HEK293T (cell line): ENCODE measurements at regions not wholly inside any gene's neighbourhood (a gene's known extent, or its start where the extent isn't known, plus 50 kb on each side); places are given as distances from the start of the nearest gene placed in this dataset.

Source experiments
- ARNT ChIP-seq: fragments of 450-650 bp; IDR thresholded peaks from 2 replicates; pipeline ENCODE4 v1.6.1; 2017; ENCODE audit warnings: mild to moderate bottlenecking
- BHLHE40 ChIP-seq: fragments of 450-650 bp; IDR thresholded peaks from 2 replicates; pipeline ENCODE4 v1.6.1; 2016; ENCODE audit warnings: mild to moderate bottlenecking, moderate library complexity, borderline replicate concordance
- LEF1 ChIP-seq: fragments of 450-650 bp; IDR thresholded peaks from 2 replicates; pipeline ENCODE4 v1.6.1; 2017; ENCODE audit warnings: mild to moderate bottlenecking, borderline replicate concordance
- SP1 ChIP-seq: fragments of 450-650 bp; IDR thresholded peaks from 2 replicates; pipeline ENCODE4 v1.6.1; 2017
- SUZ12 ChIP-seq: fragments of 450-650 bp; IDR thresholded peaks from 2 replicates; pipeline ENCODE4 v1.6.1; 2016; ENCODE audit warnings: mild to moderate bottlenecking

DNA sequence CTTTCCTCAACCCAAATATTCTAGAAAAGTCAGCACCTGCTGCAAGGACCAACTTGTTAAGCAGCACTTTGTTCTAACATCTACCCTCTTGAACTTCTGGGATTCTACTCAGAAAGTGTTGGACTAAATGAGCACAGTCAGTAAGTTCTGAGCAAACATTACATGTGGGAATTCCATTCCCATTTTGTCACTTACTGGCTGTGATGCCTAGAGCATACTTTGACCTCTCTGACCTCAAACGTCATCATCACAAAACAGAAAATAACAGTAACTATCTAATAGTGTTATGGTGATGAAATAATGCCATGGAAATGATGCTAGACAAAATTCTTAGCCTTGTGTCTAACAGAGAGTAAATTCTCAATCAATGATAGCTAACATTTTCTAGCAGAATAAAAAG, 829.4 kb downstream of the EPHA7 start:
- TF ChIP-seq SUZ12, result no peak
- TF ChIP-seq LEF1, result no peak
- no peak for TF ChIP-seq ARNT
- TF ChIP-seq BHLHE40, result no peak
- TF ChIP-seq SP1, result no peak
